ENCODE measurements at regions not wholly inside any gene's neighbourhood (a gene's known extent, or its start where the extent isn't known, plus 50 kb on each side); places are given as distances from the start of the nearest gene placed in this dataset.

- TF ChIP-seq, protein P1, sequence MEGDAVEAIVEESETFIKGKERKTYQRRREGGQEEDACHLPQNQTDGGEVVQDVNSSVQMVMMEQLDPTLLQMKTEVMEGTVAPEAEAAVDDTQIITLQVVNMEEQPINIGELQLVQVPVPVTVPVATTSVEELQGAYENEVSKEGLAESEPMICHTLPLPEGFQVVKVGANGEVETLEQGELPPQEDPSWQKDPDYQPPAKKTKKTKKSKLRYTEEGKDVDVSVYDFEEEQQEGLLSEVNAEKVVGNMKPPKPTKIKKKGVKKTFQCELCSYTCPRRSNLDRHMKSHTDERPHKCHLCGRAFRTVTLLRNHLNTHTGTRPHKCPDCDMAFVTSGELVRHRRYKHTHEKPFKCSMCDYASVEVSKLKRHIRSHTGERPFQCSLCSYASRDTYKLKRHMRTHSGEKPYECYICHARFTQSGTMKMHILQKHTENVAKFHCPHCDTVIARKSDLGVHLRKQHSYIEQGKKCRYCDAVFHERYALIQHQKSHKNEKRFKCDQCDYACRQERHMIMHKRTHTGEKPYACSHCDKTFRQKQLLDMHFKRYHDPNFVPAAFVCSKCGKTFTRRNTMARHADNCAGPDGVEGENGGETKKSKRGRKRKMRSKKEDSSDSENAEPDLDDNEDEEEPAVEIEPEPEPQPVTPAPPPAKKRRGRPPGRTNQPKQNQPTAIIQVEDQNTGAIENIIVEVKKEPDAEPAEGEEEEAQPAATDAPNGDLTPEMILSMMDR (IDR thresholded peaks at IDR 0.05): no peak
- TF ChIP-seq EZH2 (IDR thresholded peaks at IDR 0.05; ENCODE audit: borderline replicate concordance, insufficient read depth, low read depth, low read length, poor library complexity, severe bottlenecking): no peak
These were observed 259.4 kb upstream of the TAS2R1 start for GRCh38 chr5:9889511-9889910.

Data from B cell (primary cell).